ENCODE measurements at regions not wholly inside any gene's neighbourhood (a gene's known extent, or its start where the extent isn't known, plus 50 kb on each side); places are given as distances from the start of the nearest gene placed in this dataset.

GRCh38 chr9:108099854-108100253 lies 610.3 kb upstream of the KLF4 start:
- TF ChIP-seq EZH2 (IDR thresholded peaks at IDR 0.05; ENCODE audit: borderline replicate concordance, low read length) (no peak), CTCF (IDR thresholded peaks at IDR 0.05; ENCODE audit: low read length) (no peak)

Data from OCI-LY1 (cell line).